Amniotic stem cell (primary cell): ENCODE measurements at regions not wholly inside any gene's neighbourhood (a gene's known extent, or its start where the extent isn't known, plus 50 kb on each side); places are given as distances from the start of the nearest gene placed in this dataset.

ENCODE experiments used
- DNase-seq: peaks from one replicate; lab custom pipeline; 2025; lab: John Stamatoyannopoulos, UW

DNA sequence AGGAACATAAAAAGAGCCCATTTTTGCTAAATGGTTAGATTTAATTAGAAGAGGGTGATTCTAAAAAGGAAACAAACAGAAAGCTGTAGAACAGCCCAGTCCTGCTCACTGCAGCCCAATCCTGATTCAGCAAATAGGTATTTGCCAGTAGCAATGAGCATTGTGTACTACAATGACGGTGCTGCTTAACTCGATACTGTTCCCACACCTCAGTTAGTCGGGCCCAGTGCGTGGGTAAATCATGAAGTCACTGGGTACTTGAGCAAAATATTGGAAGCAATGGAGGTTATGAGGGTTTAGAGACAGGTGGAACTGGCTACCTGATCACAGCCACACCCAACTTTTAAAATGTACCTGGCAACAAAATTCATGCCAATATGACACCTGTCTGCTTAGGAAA, 101.5 kb upstream of the ADGRL2 start:
- no peak for DNase-seq

DNA sequence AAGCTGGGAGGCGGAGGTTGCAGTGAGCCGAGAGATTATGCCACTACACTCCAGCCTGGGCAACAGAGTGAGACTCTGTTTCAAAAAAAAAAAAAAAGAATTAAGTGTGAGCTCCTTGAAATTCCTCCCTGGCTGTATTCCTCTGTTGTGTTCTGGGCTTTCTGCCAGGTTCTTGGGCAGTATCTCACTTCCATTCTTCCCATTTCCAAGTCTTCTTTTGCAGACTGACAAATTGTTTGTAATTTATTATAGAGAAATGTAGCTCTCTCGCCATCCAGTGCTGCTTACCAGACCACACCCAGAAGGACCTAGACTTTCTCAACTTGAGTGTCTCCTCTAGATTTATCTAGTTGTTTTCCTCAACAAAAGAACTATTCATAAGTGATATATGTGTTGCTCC, 105.0 kb upstream of the ADGRL2 start:
- no peak for DNase-seq

DNA sequence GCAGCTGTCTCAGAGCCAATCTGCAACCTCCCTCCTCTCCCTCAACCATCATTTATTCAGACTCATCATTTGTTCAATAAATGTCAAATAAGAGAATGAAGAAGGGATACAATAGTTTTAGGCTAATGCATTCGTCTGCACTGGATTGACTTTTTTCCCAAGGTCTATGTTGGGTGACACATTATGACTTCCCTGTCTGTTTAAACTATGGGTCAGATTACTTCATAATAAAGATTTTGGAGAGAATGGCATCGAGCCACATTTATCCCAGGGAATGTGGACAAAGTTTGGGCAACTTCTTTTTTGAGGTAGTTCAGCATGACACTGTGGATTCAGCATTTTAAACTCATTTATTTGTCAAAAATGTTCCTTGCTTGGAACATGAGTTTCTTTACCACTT, 107.4 kb upstream of the ADGRL2 start:
- no peak for DNase-seq

DNA sequence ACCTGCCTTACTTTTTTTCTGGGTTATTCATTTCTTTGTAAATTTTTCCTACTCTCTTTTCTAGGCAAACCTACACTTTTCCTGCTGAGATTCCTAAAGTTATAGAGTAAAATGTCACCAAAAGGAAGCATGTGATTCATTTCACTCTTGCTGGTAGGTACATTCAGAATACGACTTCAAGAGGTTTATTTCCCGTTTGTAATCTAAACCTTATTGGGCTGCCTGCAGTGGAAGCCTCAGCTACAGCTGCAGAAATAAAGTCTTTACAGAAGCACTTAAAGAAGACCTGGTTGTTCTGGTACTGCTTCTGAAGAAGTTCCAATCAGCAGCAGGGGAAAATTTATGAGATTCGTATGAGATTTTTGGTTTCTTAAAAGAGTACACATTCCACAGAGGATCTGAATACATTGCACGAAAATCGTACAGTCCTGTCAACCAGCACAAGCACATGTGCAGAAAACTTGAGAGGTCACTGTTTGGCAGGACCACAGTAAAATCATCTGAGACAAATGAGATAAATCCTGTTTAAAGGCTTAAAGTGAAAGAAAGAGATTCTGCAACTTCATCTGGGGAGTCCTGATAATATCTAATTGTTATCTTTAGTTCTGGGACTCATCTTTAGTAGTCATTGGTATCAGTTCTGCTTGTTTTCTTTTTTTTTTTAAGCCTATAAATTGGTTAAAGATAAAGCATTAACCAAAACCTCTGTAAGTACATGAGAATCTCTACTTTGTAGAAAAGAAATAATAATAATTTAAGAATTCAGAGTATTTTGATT, 109.9 kb upstream of the ADGRL2 start:
- no peak for DNase-seq

DNA sequence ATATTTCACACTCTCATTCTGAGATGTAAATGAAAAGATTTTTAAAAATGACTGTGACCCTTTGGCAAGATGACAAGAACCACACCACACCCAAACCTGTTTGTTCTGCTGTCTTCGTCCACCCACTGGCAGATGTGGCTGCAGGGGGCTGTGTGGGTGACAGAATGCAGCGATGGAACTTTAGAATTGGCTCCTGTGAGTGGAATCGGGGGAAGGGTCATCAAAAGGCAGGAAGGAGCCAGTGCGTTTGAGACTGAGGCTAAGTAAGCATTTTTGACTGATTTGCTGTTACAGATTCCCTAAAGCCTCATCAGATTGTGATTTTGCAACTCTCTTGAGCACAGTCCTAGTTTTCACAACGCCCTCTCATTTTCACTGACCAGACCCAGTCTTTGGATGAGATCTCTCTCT, 111.2 kb upstream of the ADGRL2 start:
- peak; percentile 56 for DNase-seq

DNA sequence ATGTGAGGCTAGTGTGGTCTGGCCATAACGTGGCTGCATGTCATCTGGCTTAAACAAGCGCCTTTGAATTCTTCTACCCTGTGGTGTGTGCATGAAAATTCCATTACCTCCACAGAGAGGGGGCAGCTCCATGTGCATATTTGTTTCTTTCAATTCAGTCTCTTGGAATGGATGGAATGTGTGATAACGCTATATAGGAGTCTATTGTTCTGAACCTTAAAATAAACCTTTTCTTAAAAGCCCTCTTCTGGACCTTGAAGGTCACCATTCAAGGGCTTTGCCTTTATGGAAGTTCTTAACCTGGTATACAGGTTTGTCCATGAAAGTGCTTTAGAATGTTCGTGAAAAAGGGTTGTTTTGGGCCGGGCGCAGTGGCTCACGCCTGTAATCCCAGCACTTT, 118.2 kb upstream of the ADGRL2 start:
- no peak for DNase-seq

DNA sequence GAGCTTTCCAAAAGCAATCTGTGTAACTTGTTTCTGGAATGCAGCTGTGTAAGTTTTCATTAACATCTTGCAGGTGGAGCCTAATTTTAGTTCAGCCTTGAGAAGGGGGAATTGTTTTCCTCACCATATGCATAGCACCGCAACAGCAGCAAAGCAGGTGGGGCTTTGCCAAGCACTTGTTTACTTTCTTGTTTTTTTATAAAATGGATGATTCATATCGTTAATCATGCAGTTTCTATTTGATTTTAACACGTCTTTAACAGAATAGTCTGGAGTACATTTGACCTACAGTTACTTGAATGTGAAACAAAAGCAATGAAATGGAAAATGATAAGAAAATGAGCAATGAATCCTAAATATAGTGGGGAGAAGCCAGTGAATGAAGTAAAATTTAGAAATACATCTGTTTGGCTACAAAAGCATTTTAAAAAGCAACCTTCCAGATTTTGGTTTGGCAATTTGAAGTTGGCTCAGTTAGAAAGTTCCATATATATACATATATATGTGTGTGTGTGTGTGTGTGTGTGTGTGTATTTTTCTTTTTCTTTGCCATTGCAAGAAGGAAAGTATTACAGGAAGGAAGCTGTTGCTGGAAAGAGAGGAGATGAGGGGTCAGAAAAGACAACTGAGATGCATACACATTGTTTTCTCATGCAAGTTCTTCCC, 119.0 kb upstream of the ADGRL2 start:
- no peak for DNase-seq

DNA sequence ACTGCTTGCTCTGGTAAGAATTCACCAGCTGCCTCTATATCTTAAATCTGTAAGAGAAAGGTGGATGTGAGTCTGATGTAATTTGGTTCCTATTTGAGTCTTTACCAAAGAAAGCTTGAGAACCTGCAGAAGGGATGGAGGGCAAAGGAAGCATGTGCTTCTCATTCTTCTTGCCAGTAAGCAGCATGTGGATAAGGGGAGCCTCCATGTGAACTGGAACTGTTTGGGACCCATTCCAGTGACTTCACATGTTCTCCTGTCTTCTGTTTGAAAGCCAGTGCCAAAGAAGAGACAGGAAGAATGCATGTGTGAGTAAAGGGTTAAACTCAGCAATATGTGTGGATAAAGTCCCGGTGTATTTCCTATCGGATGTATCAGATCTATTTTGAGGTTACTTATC, 119.6 kb upstream of the ADGRL2 start:
- no peak for DNase-seq

DNA sequence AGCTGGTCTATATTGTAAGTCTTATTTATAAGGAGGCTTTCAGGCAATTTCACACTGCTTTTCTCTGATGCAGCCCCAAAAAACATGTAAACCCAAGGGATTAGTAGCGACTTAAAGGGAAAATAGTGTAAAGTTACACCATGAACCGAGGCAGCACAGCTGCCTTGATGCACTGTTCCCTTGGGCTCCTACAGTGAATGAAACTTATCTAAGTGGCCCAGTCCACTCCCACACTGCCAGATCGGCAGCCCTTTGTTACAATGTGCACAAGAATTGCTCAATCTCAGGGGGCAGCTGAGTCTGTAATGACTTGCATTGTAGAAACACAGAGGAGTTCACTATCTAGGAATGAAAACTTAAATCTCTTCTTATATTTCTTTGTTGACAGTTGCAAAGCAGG, 120.8 kb upstream of the ADGRL2 start:
- no peak for DNase-seq

DNA sequence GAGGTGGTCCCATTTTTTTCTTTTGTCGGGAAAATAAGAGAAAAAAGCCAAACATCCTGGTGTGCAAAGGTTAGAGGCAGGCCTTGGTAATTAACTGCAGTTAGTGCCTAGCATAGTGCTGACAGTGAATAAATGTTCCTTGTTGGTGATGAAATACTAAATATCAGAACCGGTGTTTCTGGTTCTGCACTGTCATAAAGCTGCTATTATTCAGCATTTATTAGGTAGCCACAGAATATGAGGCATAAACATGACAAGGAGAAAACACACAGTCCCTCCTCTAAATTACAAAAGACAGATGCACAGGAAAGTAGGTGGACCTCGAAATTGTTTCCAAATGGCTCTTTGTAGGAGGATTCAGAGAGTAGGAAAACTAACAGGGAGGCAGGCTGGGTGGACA, 122.0 kb upstream of the ADGRL2 start:
- no peak for DNase-seq

DNA sequence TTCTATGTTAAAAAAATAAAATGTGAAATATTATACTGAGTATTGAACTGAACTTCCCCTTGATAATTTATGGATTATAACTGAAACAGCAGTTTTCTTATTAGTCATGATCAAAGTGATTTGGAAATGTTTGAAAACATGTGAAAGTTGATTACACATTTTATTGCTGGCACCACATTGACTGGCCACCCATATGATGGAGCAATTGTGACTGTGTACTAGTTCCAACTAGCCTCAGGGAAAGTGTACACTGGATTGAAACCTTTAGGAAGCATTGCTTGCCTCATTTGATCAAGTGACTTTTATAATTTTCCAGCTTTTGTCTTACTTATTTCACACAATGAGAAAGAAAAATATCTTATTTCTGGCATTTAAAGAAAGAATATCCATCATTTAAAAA, 128.0 kb upstream of the ADGRL2 start:
- DNase-seq: no peak

DNA sequence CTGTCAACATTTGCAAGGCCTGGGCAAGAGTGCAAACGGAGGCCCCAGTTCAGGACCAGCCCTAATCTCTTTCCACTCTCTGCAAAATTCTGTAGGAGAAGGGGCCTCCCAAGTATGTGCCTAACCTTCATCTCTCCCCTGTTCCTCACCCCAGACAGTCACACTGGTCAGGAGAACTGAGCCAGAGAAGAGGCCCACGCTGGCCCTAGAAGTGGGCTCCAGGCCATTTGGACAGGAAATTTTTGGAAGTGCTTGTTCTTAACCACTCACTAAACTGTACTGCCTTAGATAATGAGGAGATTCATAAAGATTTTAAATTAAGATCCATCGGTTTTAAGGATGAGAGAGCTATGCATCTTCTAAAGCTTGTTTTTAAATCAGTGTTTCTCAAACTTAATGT, 129.7 kb upstream of the ADGRL2 start:
- no peak for DNase-seq

DNA sequence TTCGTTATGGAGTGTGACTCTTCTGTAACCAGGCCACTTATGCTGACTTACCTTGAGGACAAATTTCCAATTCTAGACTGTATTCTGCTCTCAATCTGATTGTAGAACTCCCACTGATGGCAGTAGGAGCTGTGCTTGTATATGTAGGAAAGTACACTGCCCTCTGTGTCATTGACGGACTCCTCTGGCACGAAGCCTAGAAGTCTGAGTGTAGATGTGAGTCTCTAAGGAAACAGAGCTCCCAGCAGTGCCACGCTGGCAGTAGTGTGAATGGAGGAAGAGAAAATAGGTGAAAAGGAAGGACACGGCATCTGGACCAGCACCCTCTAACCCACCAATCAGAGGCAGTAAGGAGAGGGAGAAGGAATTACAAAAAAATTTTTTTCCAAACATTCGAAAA, 130.4 kb upstream of the ADGRL2 start:
- peak; percentile 56 for DNase-seq

DNA sequence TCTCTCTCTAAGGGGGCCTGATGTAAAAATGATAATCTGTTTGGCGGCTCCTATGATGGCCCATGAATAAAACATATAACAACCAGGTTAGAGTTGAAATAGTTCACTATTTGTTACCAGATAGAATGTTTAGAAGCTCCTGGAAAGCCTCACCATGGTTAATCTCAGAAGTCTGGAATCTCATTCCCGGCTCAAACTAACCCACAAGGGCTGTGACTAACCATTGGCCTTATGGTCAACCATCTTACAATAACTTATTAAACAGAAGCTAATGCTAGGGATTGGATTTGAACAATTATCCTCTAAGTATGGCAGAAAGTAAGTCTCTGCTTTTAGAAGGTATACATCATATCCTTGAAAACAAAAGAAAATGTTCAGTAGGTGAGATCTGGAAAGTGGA, 134.1 kb upstream of the ADGRL2 start:
- no peak for DNase-seq

DNA sequence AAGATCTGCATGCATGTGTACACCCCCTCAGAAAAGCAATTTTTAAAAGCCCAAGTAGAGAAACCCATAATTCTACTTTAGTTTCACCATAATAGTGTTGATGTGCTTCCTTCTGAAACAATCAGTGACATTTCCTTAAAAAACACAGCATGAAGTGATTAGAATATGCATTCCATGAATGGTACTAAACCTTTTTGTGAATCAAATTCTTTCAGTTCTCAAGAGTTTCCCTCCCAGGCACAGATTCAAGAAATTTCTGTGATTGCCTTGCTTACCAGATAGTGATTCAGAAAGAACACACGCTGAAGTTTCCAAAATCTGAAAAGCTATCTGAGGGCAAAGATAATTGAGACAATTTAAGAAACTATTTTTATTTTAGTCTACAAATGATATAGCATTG, 136.4 kb upstream of the ADGRL2 start:
- DNase-seq: peak; percentile 18

DNA sequence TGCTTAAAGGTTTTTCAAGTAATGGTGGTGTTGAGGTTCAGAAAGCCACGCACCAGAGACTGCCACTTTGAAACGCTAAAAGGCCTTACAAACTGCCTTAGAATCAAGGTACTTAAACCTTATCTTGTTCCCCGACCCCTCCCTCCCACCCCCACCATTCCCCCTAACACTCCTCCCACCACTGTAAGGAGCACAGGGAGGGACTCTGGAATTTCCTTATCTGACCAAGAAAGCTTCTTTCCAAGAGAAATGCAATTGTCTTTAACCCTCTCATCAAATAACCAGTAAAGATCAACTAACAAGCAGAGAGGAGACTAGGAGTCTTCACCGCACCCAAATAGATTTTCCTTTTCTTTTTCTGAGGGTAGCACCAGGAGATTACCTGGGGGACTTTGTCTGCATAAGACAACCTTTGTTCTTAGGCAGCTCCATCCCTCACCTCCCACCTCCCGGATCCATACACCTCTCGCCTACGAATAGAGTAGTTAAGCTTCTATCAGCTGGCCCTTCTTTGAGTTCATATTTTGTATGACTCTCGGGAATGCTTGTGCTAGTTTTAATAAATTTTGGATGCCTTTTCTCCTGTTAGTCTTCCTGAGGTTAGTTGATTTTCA, 137.7 kb upstream of the ADGRL2 start:
- no peak for DNase-seq

DNA sequence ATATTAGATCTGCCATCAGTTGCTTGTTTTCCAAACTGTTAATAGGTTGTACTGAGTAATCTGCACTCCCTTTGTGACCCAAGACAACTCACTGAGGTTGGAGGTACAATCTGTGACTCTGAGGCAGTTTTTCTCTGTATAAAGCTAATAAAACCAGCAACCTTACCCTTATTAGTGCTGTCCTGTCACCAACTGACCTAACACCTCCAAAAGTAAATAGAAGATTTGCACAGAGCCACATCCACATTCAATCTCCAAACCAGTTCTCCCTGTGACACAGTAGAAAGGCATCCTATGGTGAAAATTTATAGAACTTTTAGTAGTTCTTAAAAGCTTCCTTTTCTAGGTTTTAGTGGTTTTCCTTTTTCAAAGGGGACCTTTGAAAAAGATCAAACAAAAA, 140.4 kb upstream of the ADGRL2 start:
- no peak for DNase-seq

DNA sequence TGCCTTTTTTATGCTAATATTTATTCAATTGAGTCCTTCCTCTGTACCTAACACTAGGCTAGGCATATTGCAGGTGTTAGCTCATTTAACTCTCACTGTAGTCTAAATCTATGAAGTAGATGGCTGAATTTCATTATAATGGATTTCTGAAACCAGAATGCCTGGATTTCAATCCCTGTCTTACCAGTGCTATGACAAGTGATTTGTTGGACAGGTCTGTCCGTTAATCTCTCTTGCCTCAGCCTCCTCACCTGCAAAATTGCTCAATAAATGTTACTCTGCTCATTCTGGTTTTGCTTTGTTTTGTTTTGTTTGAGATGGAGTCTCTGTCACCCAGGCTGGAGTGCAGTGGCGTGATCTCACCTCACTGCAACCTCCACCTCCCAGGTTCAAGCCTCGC, 146.1 kb upstream of the ADGRL2 start:
- no peak for DNase-seq

DNA sequence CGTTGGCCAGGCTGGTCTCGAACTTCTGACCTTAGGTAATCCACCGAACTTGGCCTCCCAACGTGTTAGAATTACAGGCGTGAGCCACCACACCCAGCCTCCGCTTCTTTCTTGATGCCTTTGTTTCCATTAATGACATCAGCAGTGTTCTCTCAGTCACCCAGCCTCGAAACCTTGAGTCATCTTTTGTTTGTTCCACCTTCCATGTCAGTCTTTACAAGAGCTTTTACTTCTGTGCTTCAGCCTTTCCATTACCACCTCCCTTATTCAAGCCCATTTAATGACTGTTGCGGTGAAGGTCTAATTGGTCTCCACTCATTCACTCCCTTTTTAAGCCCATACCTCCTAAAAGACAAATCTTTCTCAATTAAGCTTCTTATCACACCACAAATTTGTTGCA, 146.6 kb upstream of the ADGRL2 start:
- DNase-seq: no peak

DNA sequence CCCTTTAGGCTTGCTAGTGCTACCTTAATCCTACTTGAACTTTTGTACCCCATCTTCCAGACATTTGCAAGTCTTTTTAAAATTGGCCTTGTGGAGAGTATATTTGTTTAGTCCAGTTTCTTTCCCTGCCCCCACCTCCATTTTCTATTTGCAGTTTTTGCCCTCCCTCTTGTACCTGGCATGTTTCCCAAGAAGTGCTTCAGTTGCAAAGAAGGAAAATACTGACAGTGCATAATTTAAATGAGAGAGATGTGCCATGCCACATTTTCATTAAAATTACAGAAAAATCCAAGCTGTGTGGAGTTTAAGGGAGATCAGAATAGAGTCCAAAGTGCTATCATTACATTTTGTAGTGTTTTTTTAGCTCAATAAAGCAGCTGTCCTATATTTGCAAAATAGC, 150.0 kb upstream of the ADGRL2 start:
- no peak for DNase-seq

DNA sequence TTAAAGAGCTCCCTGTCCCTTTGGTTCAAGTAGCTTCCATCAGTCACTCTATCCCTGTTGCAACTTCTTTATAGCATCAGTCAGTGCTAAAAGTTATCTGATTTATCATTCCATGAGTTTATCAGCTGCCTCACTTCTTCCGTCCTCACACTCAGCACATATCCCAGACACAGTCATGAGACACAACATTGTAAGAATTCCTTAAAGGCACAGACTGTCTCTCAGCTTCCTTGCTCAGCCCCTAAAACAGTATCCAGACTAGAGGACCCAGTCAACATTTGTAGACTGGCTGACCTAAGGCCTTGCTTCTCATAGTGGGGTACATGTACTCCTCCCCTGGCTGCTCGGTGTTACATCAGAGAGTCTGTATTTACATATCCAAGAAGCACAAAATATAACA, 164.9 kb upstream of the ADGRL2 start:
- DNase-seq: no peak

DNA sequence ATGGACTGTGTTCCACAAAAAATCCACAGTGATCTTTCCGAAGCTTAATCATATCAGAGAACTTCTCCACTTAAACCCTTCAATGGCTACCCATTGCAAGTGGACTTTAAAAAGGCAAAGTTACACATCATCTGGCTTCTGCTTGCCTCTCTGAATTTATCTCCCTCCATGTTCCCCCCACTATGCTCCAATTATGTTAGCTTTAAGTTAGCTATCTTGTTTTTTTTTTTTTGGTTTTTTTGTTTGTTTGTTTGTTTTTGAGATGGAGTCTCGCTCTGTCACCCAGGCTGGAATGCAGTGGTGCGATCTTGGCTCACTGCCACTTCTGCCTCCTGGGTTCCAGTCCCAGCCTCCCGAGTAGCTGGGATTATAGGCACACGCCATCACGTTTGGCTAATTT, 166.4 kb upstream of the ADGRL2 start:
- DNase-seq: no peak

DNA sequence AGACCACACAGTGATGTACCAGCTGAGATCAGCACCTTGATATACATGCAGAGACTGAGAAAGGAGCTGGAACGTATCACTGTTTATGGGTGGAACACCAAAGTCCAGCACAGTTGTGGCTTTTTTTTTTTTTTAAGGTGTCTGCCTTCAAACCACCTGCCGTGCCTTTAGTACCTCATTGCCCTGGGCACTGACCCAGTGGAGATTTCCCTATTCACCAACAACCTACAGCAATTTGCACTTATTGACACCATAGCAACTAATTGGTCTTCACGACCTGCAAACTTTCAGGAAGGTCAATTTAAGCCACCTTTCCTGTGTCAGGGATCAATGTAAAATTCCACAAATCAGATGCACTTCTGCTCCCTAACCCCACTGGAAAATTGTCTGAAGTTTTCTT, 181.6 kb upstream of the ADGRL2 start:
- DNase-seq: no peak

DNA sequence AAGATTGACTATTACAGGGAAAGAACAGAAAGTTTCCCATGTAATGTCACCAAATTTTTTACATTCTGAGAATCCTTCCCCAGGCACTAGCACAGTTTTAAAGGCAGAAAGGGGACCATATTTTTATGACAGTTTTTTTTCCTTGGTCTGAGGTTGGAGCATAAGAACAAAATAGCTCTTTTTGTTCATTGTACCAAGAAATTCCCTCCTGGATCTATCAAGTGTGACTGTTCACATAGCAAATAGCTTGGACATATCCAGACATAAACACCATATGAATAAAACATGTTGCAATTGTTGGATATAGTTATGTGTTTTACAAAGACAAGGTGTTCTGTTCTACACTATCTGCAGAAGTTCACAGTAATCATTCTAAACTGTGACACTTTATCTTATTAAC, 182.4 kb upstream of the ADGRL2 start:
- no peak for DNase-seq
